HG03565 (cell line): ENCODE measurements at regions not wholly inside any gene's neighbourhood (a gene's known extent, or its start where the extent isn't known, plus 50 kb on each side); places are given as distances from the start of the nearest gene placed in this dataset.

Experiments
- ATAC-seq: cut with Tn5 transposase; IDR thresholded peaks from one replicate; pipeline ENCODE4 v1.9.1; 2021; ENCODE audit warnings: mild to moderate bottlenecking, moderate library complexity; ENCODE audit not compliant: unreplicated experiment

- no peak for ATAC-seq
Measured at GRCh38 chr5:125152461-125153189, 406.2 kb upstream of the ZNF608 start.

GRCh38 chr5:125153231-125153630 lies 406.8 kb upstream of the ZNF608 start:
- ATAC-seq: no peak

GRCh38 chr5:125154301-125155110 lies 408.1 kb upstream of the ZNF608 start:
- ATAC-seq: no peak

- no peak for ATAC-seq
Measured at GRCh38 chr5:125160787-125161502, 414.5 kb upstream of the ZNF608 start.

- ATAC-seq: no peak
Measured at GRCh38 chr5:125162714-125163113, 416.3 kb upstream of the ZNF608 start.

GRCh38 chr5:125169396-125169795 lies 423.0 kb upstream of the ZNF608 start:
- no peak for ATAC-seq

GRCh38 chr5:125171641-125172040 lies 425.2 kb upstream of the ZNF608 start:
- ATAC-seq: no peak

- ATAC-seq: no peak
Measured at GRCh38 chr5:125175348-125176004, 429.0 kb upstream of the ZNF608 start.

- no peak for ATAC-seq
Measured at GRCh38 chr5:125176005-125176390, 429.6 kb upstream of the ZNF608 start.

- ATAC-seq: no peak
Measured at GRCh38 chr5:125177340-125177739, 430.9 kb upstream of the ZNF608 start.

- no peak for ATAC-seq
Measured at GRCh38 chr5:125179612-125180011, 433.2 kb upstream of the ZNF608 start.

GRCh38 chr5:125180231-125180829 lies 433.9 kb upstream of the ZNF608 start:
- no peak for ATAC-seq

GRCh38 chr5:125181159-125181558 lies 434.7 kb upstream of the ZNF608 start:
- ATAC-seq: no peak

GRCh38 chr5:125181955-125182354 lies 435.5 kb upstream of the ZNF608 start:
- no peak for ATAC-seq

- ATAC-seq: no peak
Measured at GRCh38 chr5:125185740-125186139, 439.3 kb upstream of the ZNF608 start.

GRCh38 chr5:125186911-125187375 lies 440.5 kb upstream of the ZNF608 start:
- ATAC-seq: no peak

GRCh38 chr5:125189531-125189941 lies 443.1 kb upstream of the ZNF608 start:
- no peak for ATAC-seq

- no peak for ATAC-seq
Measured at GRCh38 chr5:125190232-125191087, 444.0 kb upstream of the ZNF608 start.

GRCh38 chr5:125194883-125195282 lies 448.4 kb upstream of the ZNF608 start:
- no peak for ATAC-seq
